ENCODE measurements at regions not wholly inside any gene's neighbourhood (a gene's known extent, or its start where the extent isn't known, plus 50 kb on each side); places are given as distances from the start of the nearest gene placed in this dataset.

DNA sequence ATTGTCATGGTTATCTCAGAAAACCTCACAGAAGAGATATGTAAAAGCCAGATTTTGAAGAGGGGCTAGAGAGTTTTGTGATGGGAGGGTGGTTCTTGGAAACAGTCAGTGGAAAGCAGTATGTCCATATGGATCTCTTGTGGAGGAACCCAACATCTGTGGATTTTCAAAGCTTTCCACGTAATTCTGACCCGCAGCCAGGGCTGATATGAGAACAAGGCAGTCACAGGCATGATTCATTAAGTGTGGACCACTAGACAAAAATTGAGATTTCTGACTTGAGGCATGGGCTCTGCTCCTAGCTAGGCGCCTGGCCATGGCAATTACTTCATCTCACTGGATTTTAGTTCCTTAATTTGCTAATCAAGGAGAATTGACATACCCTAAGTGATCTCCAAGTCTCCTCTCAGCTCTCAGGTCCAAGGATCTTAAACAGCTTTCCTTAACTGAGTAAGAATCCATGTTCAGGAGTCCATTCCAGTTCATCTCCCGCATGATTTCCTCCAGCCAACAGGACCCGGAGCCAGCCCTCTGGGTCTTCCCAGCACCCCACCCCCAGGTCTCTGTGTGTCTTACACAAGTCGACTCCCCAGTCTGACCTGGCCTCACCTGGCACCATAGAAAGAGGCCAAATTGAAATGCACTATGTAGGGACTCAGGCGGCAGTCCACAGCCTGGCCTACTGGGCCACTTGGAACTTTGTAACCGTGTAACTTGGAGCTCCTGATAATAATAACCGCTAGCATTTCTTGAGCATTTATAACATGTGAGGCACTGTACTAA, 176.3 kb upstream of the PARP11 start:
- DNase-seq (ENCODE audit: low read depth), result no peak

DNA sequence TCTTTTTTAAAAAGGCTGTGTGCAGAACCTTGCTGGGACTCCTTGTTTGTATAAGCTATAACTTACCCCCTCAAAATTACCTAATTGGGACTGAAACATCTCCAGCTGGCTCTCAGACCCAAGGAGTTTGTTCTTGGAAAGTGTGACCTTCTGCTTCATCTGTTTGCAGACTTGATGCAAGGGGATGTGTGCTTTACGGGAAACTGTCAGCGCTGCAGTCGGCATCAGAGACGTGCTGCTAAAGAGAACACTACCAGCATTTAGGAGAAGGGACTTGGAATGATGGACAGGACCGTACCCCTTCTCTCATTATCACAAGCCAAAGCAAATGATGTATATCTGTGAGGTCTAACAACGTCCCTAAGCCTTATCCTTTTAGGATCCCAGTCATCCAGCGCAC, 174.2 kb upstream of the PARP11 start:
- no peak for DNase-seq (ENCODE audit: low read depth)

DNA sequence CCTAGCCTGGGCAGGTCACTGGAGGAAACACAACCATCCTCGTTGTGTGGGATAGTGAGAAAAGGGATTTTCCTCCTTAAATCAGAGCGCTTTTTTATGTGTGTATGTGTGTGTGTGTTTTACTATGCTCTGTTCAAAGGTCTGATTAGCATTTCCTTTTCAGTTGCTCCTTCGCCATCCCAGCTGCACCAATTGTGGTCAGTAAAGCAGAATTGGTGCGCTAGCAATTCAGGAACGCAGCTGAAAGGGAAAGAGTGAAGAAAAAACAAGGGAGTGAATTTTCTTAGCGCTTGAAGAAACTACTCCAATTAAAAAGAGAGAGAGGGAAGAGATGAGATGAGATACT, 173.3 kb upstream of the PARP11 start:
- DNase-seq (ENCODE audit: low read depth), result no peak

DNA sequence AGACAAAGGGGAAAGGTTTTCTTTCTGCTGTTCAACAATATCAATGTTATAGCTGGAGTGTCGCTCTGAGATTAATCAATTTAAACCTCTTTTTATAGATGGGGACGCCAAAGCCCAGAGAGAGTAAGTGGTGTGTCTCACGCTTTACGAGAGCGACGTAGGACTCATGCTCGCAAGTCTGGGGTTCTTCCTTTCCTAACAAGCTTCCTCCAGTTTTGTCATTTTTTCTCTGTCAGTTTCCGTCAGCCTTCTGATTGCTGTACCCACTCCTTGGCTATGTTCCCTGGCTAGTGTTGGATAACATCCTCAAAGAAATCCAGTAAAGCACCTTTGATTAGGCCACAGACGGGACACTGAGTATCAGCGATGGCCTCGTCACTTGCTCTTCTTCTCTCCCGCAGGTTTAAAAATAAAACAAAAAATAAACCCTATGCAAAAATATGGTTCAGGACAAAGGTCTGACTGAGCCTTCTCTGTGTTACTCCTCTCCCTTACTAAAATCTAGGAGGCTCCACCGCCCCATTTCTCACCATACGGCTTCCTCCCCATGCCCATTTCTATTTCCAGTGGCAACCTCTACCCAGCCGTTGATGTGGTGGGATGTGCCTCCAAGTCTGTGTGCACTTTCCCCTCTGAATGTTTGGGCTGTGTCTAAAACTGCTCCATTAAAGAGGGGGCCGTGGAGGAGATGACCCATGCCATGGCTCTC, 172.7 kb upstream of the PARP11 start:
- no peak for DNase-seq (ENCODE audit: low read depth)

DNA sequence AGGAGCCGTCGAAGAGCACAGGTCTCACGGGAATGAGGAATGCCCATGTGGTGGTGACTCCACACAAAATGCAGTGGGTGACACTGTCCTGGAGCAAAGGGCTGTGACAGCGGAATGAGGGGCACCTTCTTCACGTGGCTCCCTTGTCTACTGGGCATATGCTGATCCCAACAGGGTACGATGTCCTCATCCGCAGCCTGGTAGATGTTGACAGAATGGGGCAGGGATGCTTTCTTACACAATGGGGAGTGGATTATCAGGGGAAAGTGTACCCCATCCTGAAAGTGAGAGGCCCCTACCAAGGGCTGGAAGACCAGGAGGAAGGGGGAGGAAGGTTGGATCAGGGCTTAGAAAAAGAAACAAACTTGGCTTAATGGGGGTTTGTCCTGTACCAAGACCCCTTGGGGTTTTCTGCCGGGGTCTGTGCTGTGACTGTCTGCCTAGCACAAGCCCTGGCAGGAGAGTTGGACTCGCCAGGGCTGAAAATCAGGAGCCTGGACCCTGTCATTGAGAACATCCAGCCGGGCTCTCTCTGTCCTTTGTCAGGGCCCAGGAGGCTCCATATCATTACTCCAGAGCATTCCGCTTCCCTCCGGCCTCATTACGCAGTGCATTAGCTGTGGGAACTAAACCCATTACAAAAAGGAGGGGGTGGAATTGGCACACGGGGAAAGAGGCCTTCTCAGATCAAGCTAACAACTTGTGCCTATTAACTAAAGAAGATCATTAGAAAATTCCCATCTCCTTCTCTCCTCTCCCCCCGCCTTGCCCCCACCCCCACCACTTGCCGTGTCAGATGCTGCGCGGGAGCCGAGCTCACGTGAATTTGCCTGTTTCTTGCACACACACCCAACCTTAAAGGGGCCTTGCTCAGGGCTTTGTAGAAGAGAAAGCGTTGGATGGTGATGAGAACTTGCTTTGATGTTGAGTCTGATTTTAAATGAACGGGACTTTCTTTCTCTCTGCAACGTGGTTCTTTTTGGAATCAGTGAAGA, 171.8 kb upstream of the PARP11 start:
- DNase-seq (ENCODE audit: low read depth), result no peak

DNA sequence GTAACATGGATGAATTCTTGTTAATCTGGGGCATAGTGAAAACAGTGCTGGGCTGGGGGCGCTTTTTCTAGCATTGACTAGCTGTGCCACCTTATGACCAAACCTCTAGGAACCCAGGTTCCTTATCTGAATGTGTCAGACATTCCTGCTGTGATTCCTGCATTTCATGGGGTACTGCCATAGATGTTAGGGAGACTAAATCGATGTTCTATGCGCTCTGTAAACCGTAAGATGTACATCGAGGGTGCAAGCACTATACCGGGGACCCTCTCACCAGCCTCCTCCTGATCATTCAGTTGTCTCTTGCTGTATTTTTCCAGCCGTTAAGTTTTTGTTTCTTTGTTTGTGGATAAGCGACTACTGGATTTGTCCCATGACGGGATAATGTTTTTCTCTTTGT, 170.9 kb upstream of the PARP11 start:
- DNase-seq (ENCODE audit: low read depth), result no peak

DNA sequence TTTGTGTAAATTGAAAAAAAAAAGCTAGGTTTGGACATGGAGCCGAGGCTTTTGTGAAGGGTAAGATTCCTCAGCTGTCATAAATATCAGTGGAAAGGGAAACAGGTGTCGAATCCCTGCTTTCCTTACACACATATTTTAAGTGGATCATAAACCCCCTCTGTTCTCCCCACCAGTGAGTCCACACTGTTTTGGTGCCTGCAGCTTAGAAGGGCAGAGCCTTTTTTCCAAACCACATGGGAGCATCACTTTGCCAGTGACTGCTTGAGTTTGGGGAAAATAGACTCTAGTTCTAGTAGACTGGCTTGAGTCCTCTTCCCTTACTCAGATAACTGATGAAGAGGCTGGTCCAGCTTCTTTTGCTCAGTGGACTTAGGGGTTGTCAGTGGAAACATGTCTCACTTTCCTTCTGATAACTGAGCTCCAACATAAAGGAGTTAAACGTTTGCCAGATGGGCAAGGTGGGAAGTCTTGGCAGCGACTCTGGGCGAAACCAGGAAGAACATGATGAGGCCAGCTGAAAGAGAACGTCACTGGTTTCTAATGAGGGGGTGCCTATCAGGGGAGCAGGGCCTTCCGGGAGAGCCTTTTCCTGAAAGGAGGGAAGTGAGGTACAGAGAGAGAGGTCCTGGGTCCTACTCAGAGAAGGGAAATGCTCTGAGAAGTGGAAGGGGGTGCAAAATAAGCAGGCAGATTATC, 168.1 kb upstream of the PARP11 start:
- DNase-seq (ENCODE audit: low read depth), result no peak

DNA sequence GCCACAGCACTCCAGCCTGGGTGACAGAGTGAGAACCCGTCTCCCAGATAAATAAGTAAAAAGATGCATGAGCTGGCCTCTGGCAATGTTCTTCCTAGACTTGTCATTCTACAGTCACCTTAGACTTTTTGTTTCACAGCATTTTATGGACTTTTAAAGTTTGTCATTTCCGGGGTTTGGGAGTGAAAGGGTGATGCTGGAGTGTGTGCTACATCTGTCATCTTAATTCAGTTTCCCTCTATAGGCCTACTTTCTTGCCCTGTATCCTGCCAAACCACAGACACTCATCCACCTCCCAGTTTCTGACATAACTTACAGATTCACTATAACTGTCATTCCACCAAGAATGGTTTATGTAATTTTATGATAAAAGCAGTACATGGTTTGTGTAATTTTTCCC, 166.7 kb upstream of the PARP11 start:
- DNase-seq (ENCODE audit: low read depth), result no peak

DNA sequence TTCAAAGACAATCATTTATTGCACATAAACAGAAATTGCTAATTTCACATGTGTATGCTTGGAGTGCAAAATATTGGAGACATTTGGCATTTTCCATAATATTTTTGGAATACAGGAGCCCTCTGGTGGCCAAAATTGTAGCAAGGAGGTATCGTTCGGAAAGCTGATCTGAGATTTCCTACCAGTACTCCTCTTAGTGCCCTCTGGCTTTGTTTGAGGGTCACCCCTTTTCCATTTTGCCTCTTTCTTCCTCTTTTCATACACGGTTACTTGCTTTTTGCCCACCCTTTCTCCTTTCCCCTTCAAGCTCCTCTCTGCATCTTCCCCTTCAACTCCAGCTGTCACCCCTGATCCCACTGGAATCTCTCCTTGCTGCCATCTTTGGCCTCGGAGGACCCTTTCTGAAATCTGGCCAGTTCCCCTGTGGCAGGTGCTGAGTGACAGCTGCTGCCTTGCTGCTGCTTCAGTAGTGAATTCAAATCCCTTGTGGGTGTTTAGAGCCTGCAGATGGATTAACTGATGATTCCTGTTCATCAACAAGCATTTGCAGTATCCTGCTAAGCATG, 164.6 kb upstream of the PARP11 start:
- DNase-seq (ENCODE audit: low read depth), result no peak

DNA sequence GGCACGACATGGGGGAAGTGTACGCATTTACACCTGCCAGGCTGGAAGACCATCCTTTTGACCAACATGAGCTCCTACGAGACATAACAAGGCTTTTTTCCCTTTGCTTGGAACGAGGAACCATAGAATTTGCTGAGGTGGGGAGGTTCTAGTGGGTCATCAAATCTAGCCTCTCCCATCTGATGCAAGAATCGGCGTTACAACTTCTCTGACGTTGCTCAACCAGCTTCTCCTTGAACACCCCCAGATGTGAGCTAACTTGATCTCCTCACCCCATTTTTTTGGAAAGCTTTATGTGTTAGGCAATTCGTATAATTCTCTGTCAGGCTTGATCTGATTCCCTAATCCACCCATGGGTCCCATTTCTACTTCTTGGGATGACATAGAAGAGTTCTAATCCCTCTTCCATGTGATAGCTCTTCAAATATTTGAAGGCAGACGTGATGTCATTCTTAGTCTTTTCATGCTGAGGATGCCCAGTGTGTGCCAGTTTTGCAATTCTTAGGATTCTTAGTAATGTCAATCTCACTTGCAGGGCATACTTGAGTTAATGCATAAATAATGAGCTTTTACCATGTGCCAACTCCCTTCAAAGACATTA, 163.6 kb upstream of the PARP11 start:
- DNase-seq (ENCODE audit: low read depth), result no peak

DNA sequence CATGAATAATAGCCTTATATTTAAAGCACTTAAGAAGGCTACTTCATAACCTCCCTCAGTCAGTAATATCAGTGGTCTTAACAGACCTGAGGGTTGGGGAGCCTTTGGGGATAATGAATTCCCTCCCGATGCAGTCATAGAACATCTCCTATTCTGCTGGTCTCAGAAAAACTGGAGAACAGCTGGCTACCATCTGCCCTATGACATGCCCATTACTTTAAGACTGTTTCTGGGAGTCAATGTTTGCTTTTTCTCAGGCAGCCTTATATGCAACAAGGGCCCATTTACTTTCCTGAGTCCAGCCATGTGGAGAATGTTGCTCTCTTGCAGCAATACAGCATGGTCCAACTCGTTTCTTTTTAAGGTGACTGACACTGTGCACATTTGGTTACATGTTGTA, 161.7 kb upstream of the PARP11 start:
- DNase-seq (ENCODE audit: low read depth), result no peak

DNA sequence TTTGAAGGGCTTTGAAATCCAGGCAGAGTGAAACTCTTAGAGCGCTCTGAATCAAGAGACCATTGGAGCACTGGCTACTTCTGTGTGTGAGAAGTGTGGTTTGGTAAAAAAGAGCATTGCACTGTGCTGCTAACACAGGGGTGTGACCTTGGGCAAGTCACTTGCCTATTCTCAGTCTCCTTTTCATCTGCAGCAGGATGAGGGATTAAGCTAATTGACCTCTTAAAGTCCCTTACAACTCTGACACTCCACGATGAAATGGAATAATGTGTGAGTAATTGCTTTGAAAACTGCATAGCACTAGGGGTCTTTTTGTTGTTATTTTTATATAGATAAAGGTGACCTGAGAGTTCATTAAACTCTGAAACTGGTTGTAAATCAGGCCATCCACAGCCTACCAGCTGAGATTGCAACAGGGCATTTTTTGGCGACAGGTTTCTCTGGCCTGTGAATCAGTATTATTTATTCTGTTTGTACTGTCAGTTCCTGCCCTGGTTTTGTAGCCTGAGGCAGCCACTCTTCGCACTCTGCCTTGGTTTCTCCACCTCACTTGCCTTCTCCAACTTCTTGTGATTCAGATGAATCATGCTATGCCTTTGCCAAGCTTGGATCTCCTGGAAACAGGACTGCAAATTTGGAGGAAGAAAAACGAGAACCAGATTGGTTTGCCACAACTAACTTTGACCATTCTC, 159.9 kb upstream of the PARP11 start:
- DNase-seq (ENCODE audit: low read depth), result no peak

DNA sequence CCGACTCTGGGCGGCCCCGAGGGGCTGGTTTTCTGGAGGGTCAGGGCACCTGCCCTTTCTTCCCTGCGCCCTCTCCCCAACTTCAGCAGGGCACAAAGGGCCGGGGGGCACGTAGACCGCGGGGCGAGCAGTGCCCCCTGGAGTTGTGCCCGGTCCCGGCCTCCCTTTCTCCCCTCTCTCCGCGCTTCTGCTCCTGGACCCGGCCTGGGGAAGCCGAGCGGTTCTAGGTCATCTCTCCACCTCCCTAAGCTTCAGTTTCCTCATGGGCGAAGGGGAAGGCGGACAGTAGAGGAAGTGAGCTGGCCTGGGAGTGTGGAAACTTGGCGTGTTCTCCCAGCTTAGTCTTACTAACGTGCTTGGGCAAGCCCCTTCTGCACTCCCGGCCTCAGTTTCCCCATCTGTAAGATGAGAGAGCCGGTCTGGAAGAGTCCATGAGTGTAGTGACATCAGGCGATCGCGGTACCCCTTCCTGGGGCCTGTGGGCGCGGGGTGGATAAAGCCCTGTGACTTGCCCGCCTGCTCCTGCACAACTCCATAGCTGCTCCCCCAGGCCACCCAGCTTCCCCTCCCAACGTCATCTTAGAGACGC, 158.6 kb upstream of the PARP11 start:
- DNase-seq (ENCODE audit: low read depth), result no peak

DNA sequence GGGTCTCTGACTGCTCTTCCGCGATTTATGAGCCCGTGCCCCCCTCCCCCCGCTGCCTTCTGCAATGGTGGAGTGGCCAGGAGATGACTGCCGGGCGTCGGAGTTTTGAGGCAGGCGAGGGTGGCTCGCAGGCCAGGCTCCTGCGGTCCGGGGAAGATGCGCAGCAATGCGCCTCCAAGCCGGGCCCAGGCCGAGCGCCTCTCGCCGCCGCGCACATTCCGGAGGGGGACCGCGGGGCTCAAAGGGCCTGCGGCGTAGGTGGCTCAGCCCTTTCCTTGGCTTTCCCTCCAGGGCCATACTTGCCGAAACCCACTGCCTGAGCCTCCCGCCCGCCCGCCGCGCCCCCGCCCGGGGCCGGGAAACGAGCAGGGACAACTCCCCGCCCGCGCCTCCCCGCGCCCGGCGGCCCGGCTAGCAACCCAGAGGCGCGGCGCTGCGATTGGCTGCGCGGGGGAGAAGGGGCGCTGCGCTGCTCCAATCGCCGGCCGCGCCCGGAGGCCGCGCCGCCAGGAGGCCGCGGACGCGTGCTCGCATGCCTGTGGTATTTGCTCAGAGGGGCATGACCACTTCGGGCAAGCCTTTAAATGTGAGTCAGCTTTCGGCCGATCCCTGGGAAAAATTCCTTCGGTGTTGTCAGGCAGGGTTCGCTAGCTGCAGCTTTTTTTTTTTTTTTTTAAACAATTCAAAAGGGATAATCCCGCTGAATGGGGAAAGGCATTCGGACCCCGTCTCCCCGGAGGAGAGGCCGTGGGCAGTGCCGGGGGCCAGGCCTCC, 157.9 kb upstream of the PARP11 start:
- DNase-seq (ENCODE audit: low read depth), result peak; percentile 92

DNA sequence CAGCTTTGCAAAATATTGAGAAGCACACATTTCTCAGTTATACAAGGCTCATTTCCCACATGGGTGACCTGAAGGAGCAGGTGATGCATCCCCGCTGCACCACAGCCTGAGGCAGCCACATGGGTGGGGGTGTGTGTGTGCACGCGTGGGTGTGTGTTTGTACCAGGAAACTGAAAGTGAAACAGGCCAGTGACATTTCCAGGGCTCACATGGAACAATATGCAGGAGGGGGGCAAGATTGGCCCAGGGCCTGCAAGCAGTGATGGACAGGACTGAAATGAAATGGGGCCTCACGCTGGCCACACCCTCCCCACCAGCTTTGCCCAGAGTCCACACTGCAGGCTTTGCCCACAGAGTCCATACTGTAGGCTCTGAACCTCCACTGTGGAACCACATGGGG, 154.2 kb upstream of the PARP11 start:
- DNase-seq (ENCODE audit: low read depth), result no peak

DNA sequence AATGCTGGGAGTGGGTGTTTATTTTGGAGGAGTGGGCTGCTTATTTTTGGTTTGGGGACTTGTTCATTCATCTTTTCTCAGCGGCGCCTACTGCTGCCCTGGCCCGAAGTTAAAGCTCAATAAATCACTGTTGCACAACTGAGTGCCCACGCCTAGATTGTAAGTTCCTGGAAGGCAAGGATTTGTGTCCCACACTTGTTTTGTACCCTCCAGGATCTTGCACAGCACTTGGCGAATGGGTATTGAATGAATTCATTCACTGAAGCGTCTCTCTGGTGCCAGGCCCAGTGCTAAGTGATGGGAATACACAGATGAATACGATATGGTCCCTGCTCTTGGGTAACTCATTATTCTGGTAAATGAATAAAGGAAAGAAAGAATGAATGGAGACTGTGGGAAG, 153.3 kb upstream of the PARP11 start:
- no peak for DNase-seq (ENCODE audit: low read depth)

DNA sequence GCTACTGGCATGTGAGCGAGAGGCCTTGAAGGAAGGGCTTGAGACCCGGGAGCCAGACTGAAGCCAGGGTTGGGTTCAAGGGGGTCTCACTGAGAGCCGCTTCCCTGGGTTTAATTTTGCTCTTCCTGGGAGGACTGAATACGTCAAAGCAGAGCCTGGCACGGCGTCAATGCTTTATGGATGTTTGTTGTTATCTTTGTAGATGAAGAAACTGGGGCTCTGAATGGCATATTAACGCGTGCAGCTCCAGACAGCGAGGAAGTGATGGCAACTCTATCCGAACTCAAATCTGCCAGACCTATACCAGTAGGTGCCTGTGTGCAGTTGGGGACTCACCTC, 152.8 kb upstream of the PARP11 start:
- DNase-seq (ENCODE audit: low read depth), result no peak

DNA sequence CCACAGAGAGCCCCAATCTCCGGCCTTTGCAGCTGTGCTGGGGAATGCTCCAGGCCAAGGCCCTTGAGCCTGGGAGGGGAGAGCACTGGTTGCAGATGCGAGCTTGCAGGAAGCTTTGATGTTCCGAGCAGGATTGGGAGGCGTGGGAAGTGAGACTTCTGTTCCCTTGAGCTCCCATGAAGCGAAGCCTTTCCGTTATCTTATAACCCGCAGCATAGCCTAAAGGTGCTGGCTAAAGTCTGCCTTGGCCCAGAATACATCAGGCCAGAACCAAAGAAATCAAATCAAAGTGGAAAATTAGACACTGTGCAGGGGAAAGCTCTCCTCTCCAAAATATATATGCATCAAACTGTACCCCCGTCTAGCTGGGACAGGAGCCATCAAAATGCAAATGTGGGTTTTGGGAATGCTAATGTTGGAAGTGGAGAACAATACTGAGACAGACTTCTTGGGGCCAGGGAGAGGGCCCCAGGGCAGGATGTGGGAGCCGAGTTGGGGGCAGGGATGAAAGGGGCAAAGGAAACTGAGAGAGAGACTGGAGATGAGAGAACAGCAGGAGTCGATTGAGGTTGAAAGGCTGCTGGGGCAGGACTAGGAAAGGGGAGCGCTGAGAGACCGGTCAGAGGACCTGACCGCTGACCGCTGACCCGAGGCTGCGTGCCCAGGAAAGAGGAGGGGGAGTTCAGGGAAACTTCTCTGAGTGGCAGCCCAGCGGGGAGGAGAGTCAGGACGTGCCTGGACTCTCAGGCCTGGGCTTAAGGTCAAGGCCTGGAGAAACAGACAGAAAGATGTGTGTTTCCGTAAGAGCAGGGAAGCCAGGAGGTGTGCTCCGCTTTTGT, 152.2 kb upstream of the PARP11 start:
- DNase-seq (ENCODE audit: low read depth), result no peak

DNA sequence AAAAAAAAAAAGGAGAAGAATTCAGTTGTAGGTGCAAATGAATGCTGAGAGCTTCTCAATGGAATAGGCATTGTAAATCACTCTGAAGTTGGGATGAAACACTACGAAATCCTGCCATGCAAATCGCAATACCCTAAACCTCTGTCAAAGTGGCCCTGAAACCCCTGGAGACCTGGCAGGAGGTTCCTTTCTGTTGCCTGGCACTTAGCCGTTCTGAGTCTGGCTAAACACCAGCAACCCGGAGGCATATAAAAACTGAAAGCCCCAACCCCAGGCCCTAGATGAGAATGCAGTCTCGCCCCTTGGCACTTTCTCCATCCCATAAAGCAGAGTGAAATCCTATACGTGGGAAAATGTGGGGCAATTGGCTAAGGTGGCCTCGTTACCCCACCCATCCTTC, 151.5 kb upstream of the PARP11 start:
- DNase-seq (ENCODE audit: low read depth), result no peak
